A549 (cell line): ENCODE measurements at regions not wholly inside any gene's neighbourhood (a gene's known extent, or its start where the extent isn't known, plus 50 kb on each side); places are given as distances from the start of the nearest gene placed in this dataset.

Experiments used
- CHD2 ChIP-seq: fragments of 150-350 bp; IDR thresholded peaks from 2 replicates; pipeline ENCODE4 v1.6.1; 2014; ENCODE audit warnings: low read length; ENCODE audit not compliant: partially characterized antibody
- CTCF ChIP-seq: fragments of >200 bp; sonication (Bioruptor Twin); formaldehyde crosslinking; IDR thresholded peaks from 3 replicates; pipeline ENCODE4 v1.5.1; 2016
- ESRRA ChIP-seq: fragments of 150-350 bp; IDR thresholded peaks from 2 replicates; pipeline ENCODE4 v1.6.1; 2014; ENCODE audit warnings: mild to moderate bottlenecking, low read length, borderline replicate concordance
- JUNB ChIP-seq: fragments of >200 bp; sonication (Bioruptor Twin); formaldehyde crosslinking; IDR thresholded peaks from 2 replicates; pipeline ENCODE4 v1.6.1; 2016
- POLR2A ChIP-seq: IDR thresholded peaks from 2 replicates; pipeline ENCODE4 v1.6.1; 2012; ENCODE audit warnings: mild to moderate bottlenecking, low read length
- RCOR1 ChIP-seq: fragments of 150-350 bp; IDR thresholded peaks from 2 replicates; pipeline ENCODE4 v1.6.1; 2014; ENCODE audit warnings: antibody characterized with exemption, low read length, low read depth
- SMC3 ChIP-seq: fragments of >200 bp; sonication (Bioruptor Twin); formaldehyde crosslinking; IDR thresholded peaks from 3 replicates; pipeline ENCODE4 v1.6.1; 2018; ENCODE audit warnings: inconsistent platforms
- TP53 ChIP-seq: fragments of 250-450 bp; sonication (Bioruptor Pico); IDR thresholded peaks from 2 replicates; pipeline ENCODE4 v1.5.0; 2021; ENCODE audit warnings: mild to moderate bottlenecking, moderate library complexity

DNA sequence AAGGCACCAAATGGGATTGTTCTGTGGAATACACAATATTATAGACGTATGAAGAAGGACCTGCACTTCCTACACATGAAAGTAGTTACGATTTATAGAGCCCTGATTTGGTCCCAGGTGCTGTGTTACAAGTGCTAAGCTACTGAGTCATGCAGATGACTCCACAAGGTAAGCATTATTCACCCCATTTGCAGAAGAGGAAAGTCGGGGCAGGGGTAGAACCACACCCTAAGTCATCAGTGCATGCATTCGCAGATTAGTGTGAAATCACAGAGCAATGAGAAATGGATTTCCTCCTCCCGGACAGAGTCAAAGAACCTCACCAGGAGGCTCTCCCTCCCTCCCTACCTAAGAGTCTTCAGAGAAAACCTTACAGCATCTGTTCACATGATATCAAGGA, 279.5 kb downstream of the LRFN2 start:
- no peak for TF ChIP-seq TP53
- no peak for TF ChIP-seq POLR2A
- TF ChIP-seq SMC3: no peak
- no peak for TF ChIP-seq CTCF
- no peak for TF ChIP-seq JUNB
- TF ChIP-seq RCOR1: no peak
- TF ChIP-seq CHD2: no peak
- no peak for TF ChIP-seq ESRRA
